ENCODE measurements at regions not wholly inside any gene's neighbourhood (a gene's known extent, or its start where the extent isn't known, plus 50 kb on each side); places are given as distances from the start of the nearest gene placed in this dataset.

GRCh38 chr13:105273665-105274222, 1261.7 kb downstream of the EFNB2 start:
- TF ChIP-seq CTCF (conservative IDR thresholded peaks at IDR 0.05; ENCODE audit: low read depth, low read length) (no peak), MAZ (IDR thresholded peaks at IDR 0.05; ENCODE audit: borderline replicate concordance, low read depth, low read length) (no peak), USF2 (IDR thresholded peaks at IDR 0.05; ENCODE audit: low read depth, low read length) (no peak)

Measured in IMR-90 (cell line).